GM19372 (cell line): ENCODE measurements at regions not wholly inside any gene's neighbourhood (a gene's known extent, or its start where the extent isn't known, plus 50 kb on each side); places are given as distances from the start of the nearest gene placed in this dataset.

Experiments
- ATAC-seq: cut with Tn5 transposase; IDR thresholded peaks from one replicate; pipeline ENCODE4 v1.9.1; 2021; ENCODE audit warnings: mild to moderate bottlenecking, low read depth, moderate library complexity; ENCODE audit not compliant: unreplicated experiment

- no peak for ATAC-seq
These were observed 137.0 kb downstream of the PLPP3 start for GRCh38 chr1:56442290-56442877.

- no peak for ATAC-seq
These were observed 137.8 kb downstream of the PLPP3 start for GRCh38 chr1:56441601-56442000.

GRCh38 chr1:56439610-56440264 is 139.6 kb downstream of the PLPP3 start:
- no peak for ATAC-seq

GRCh38 chr1:56438901-56439551 is 140.3 kb downstream of the PLPP3 start:
- no peak for ATAC-seq

GRCh38 chr1:56437959-56438358 is 141.4 kb downstream of the PLPP3 start:
- ATAC-seq: no peak

- ATAC-seq: no peak
These were observed 142.4 kb downstream of the PLPP3 start for GRCh38 chr1:56436912-56437417.

- ATAC-seq: no peak
These were observed 143.1 kb downstream of the PLPP3 start for GRCh38 chr1:56436296-56436695.

- ATAC-seq: no peak
These were observed 143.7 kb downstream of the PLPP3 start for GRCh38 chr1:56435434-56436262.

- ATAC-seq: no peak
These were observed 144.6 kb downstream of the PLPP3 start for GRCh38 chr1:56434740-56435139.

- no peak for ATAC-seq
These were observed 145.3 kb downstream of the PLPP3 start for GRCh38 chr1:56434025-56434424.

- ATAC-seq: no peak
These were observed 146.2 kb downstream of the PLPP3 start for GRCh38 chr1:56433056-56433577.

GRCh38 chr1:56432166-56432971 is 147.0 kb downstream of the PLPP3 start:
- no peak for ATAC-seq

- ATAC-seq: no peak
These were observed 149.1 kb downstream of the PLPP3 start for GRCh38 chr1:56430141-56430839.

GRCh38 chr1:56429288-56429687 is 150.1 kb downstream of the PLPP3 start:
- ATAC-seq: no peak

- ATAC-seq: no peak
These were observed 152.6 kb downstream of the PLPP3 start for GRCh38 chr1:56426587-56427381.

- ATAC-seq: no peak
These were observed 153.8 kb downstream of the PLPP3 start for GRCh38 chr1:56425494-56426037.

GRCh38 chr1:56424744-56425493 is 154.4 kb downstream of the PLPP3 start:
- ATAC-seq: no peak
